Panc1 (cell line): ENCODE measurements at regions not wholly inside any gene's neighbourhood (a gene's known extent, or its start where the extent isn't known, plus 50 kb on each side); places are given as distances from the start of the nearest gene placed in this dataset.

Source experiments
- CTCF ChIP-seq: fragments of 450-650 bp; IDR thresholded peaks from 2 replicates; pipeline ENCODE4 v1.5.1; 2017; ENCODE audit warnings: mild to moderate bottlenecking
- SIN3A ChIP-seq: IDR thresholded peaks from 2 replicates; pipeline ENCODE4 v1.6.1; 2012; ENCODE audit warnings: low read depth, mild to moderate bottlenecking, low read length, moderate library complexity, borderline replicate concordance; ENCODE audit not compliant: insufficient read depth
- TCF7L2 ChIP-seq: IDR thresholded peaks from 2 replicates; pipeline ENCODE4 v1.6.1; 2011; ENCODE audit warnings: mild to moderate bottlenecking, low read depth, low read length, inconsistent platforms
- TF ChIP-seq, protein P1 (sequence below), 2 experiments: IDR thresholded peaks; 2 replicates each; pipeline ENCODE4 v1.6.1; 2011 to 2012; ENCODE audit warnings: low read depth in 2 of 2, control low read depth in 1 of 2, low read length in 1 of 2, mild to moderate bottlenecking in 1 of 2, moderate library complexity in 1 of 2; ENCODE audit not compliant: insufficient read depth in 1 of 2

- no peak for TF ChIP-seq CTCF
- TF ChIP-seq, protein P1, sequence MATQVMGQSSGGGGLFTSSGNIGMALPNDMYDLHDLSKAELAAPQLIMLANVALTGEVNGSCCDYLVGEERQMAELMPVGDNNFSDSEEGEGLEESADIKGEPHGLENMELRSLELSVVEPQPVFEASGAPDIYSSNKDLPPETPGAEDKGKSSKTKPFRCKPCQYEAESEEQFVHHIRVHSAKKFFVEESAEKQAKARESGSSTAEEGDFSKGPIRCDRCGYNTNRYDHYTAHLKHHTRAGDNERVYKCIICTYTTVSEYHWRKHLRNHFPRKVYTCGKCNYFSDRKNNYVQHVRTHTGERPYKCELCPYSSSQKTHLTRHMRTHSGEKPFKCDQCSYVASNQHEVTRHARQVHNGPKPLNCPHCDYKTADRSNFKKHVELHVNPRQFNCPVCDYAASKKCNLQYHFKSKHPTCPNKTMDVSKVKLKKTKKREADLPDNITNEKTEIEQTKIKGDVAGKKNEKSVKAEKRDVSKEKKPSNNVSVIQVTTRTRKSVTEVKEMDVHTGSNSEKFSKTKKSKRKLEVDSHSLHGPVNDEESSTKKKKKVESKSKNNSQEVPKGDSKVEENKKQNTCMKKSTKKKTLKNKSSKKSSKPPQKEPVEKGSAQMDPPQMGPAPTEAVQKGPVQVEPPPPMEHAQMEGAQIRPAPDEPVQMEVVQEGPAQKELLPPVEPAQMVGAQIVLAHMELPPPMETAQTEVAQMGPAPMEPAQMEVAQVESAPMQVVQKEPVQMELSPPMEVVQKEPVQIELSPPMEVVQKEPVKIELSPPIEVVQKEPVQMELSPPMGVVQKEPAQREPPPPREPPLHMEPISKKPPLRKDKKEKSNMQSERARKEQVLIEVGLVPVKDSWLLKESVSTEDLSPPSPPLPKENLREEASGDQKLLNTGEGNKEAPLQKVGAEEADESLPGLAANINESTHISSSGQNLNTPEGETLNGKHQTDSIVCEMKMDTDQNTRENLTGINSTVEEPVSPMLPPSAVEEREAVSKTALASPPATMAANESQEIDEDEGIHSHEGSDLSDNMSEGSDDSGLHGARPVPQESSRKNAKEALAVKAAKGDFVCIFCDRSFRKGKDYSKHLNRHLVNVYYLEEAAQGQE (IDR thresholded peaks at IDR 0.05; ENCODE audit: insufficient read depth in 1 of 2, low read depth in 2 of 2, low read length in 1 of 2): no peak
- TF ChIP-seq TCF7L2: no peak
- TF ChIP-seq SIN3A: no peak
Observed at GRCh38 chr12:14275886-14276285, 89.6 kb upstream of the ATF7IP start.
